ENCODE measurements at regions not wholly inside any gene's neighbourhood (a gene's known extent, or its start where the extent isn't known, plus 50 kb on each side); places are given as distances from the start of the nearest gene placed in this dataset.
"Not testable (repeated sequence)": the region's sequence is repeated elsewhere in the genome, so short reads cannot be mapped to it uniquely, and the experiment has no call there.

- ChIA-PET POLR2A (no interaction called here), CTCF (interaction anchor here (1.0 kb wide), 1 partner anchor 37 kb away, joined by 3 read pairs; no protein-coding TSS in a partner anchor)
- no peak for DNase-seq (ENCODE audit: extremely low spot score)
- TF ChIP-seq CTCF (IDR thresholded peaks at IDR 0.05; ENCODE audit: control extremely low read depth, extremely low read depth, low read depth, missing control alignments): no peak
These were observed 249.1 kb upstream of the PGRMC2 start for GRCh38 chr4:128536746-128537145.

- DNase-seq (ENCODE audit: extremely low spot score); POLR2A ChIA-PET; CTCF ChIA-PET: not testable (repeated sequence)
These were observed 247.9 kb upstream of the PGRMC2 start for GRCh38 chr4:128535510-128535909.

- ChIA-PET CTCF (interaction anchor here (1.0 to 2.5 kb wide), 11 partner anchors 8 to 75 kb away, joined by 3 to 12 read pairs (median 4); no protein-coding TSS in a partner anchor), POLR2A (interaction anchor here (1.1 kb wide), 1 partner anchor 24 kb away, joined by 3 read pairs; no protein-coding TSS in a partner anchor)
- TF ChIP-seq CTCF (IDR thresholded peaks at IDR 0.05; ENCODE audit: control extremely low read depth, extremely low read depth, low read depth, missing control alignments): no peak
- no peak for DNase-seq (ENCODE audit: extremely low spot score)
These were observed 241.4 kb upstream of the PGRMC2 start for GRCh38 chr4:128528793-128529553.

- TF ChIP-seq CTCF (IDR thresholded peaks at IDR 0.05; ENCODE audit: control extremely low read depth, extremely low read depth, low read depth, missing control alignments): no peak
- no peak for DNase-seq (ENCODE audit: extremely low spot score)
- ChIA-PET POLR2A (interaction anchor here (1.1 kb wide), 1 partner anchor 25 kb away, joined by 3 read pairs; no protein-coding TSS in a partner anchor), CTCF (interaction anchor here (1.0 to 2.5 kb wide), 7 partner anchors 10 to 47 kb away, joined by 3 to 12 read pairs (median 4); no protein-coding TSS in a partner anchor)
These were observed 240.4 kb upstream of the PGRMC2 start for GRCh38 chr4:128527946-128528576.

- no peak for DNase-seq (ENCODE audit: extremely low spot score)
- TF ChIP-seq CTCF (IDR thresholded peaks at IDR 0.05; ENCODE audit: control extremely low read depth, extremely low read depth, low read depth, missing control alignments): no peak
- POLR2A ChIA-PET: no interaction called here
- CTCF ChIA-PET: interaction anchor here (1.1 to 2.5 kb wide), 4 partner anchors 9 to 39 kb away, joined by 3 to 12 read pairs (median 6); no protein-coding TSS in a partner anchor
These were observed 239.7 kb upstream of the PGRMC2 start for GRCh38 chr4:128527351-128527750.

- ChIA-PET POLR2A (no interaction called here), CTCF (interaction anchor here (1.1 kb wide), 1 partner anchor 11 kb away, joined by 3 read pairs; no protein-coding TSS in a partner anchor)
- no peak for TF ChIP-seq CTCF (IDR thresholded peaks at IDR 0.05; ENCODE audit: control extremely low read depth, extremely low read depth, low read depth, missing control alignments)
- no peak for DNase-seq (ENCODE audit: extremely low spot score)
These were observed 238.5 kb upstream of the PGRMC2 start for GRCh38 chr4:128525992-128526630.

All from GM10248 (cell line).